M059J (cell line): ENCODE measurements at regions not wholly inside any gene's neighbourhood (a gene's known extent, or its start where the extent isn't known, plus 50 kb on each side); places are given as distances from the start of the nearest gene placed in this dataset.

Source experiments
- DNase-seq: peaks from one replicate; pipeline ENCODE4 v3.0.0-alpha.2; 2012; ENCODE audit warnings: low read depth

GRCh38 chr11:32316858-32317642 is 118.3 kb downstream of the WT1 start:
- peak; percentile 71 for DNase-seq

GRCh38 chr11:32317643-32318042 is 117.7 kb downstream of the WT1 start:
- no peak for DNase-seq

DNA sequence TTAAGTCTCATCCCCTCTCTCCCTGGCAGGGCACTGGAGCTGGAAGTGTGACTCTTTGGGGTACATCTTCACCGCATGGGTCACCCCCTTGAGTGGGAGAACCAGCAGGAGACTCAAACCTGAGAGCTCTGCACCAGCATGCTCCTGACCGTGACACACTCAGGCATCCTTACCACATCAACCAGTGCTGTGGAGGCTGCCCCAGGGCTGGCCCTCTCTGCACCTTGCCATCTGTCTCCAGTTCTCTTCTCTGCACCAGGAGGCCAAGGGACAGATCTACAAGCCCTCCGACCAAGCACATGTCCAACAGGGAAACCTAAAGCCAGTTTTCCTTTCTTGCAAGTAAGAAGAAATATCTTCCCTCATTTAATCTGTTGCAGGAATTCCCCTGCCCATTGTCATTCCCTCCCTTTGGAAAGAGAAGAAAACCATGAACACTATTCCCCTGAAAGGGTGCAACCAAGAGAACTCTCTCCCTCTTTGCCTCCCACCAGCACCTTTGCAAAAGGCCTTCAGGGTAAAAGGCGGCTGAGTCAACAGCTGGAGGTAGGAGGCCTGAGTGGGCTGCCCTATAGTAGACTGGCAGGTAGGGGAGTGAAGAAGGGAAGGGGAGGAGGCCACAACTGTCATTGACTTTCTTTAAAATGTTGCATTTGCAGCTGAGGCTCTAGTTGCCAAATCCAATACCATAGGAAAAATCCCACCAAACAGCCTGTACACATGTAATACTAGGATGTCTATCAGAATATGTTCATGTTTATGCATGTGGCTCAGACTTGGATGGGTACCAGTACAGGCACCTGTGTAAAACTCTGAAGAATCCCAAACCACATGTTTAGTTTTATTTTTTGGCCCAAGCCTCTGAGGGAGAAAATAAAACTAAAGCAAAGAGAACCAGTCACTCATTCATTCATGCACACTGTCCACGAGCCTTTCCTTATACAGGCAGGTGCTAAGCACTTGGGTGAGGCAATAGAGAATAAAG is 117.0 kb downstream of the WT1 start:
- no peak for DNase-seq

- DNase-seq: no peak
These were observed 111.6 kb downstream of the WT1 start for GRCh38 chr11:32323814-32324130.

DNA sequence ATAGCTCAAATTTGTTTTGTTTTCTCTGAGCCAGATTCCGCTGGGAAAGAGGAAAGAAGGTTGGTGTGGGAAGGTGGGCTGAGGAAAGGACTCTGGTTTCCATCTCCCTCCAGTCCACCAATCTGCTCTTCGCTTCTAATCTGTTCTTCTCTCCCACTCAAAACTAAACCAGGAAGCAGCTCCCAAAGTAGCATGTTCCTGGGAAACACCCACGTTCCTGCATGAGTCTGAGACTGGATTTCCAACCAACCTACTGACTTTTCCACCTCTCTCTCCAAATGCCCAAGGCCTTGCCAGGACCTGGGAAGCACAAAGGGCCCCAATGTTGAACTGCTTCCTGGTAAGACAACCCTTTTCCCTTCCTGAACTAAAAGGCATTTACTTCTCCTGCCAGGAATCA is 110.2 kb downstream of the WT1 start:
- DNase-seq: no peak

GRCh38 chr11:32325725-32326124 is 109.6 kb downstream of the WT1 start:
- DNase-seq: no peak

GRCh38 chr11:32326522-32326921 is 108.8 kb downstream of the WT1 start:
- DNase-seq: peak; percentile 48

DNA sequence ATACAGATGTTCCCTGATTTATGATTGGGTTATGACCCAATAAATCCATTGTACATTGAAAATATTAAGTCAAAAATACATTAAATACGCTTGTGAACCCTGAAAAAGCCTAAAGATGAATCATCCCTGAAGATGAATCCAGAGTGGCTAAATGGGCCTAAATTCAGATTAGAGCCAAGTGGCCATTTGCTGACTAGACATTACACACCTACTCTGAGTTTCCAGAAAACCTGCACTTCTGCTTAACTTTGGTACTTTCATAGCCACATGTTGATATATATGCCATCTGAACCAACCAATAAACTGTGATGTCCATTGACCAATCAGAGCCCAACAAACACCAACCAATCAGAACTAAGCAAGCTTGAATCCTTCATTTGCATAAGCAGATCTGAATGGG is 106.9 kb downstream of the WT1 start:
- no peak for DNase-seq

GRCh38 chr11:32331098-32331497 is 104.2 kb downstream of the WT1 start:
- DNase-seq: peak; percentile 41

- DNase-seq: no peak
These were observed 103.5 kb downstream of the WT1 start for GRCh38 chr11:32331792-32332191.

DNA sequence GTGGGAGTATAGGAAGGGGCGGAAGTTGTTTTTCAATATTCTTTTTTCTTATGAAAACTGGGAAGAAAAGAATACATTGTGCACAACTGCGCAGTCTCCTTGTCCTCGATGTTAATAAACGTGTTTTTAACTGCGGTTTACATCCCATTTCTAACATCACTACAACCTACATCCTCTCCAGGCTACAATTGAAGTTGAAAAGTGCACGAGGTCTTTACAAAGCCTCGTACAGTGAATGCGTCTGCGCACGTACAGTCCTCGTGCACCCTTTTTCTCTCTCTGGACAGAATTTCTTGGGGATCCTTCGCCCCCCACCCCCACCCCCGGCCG is 102.4 kb downstream of the WT1 start:
- DNase-seq: no peak

GRCh38 chr11:32333320-32333991 is 101.9 kb downstream of the WT1 start:
- DNase-seq: no peak

DNA sequence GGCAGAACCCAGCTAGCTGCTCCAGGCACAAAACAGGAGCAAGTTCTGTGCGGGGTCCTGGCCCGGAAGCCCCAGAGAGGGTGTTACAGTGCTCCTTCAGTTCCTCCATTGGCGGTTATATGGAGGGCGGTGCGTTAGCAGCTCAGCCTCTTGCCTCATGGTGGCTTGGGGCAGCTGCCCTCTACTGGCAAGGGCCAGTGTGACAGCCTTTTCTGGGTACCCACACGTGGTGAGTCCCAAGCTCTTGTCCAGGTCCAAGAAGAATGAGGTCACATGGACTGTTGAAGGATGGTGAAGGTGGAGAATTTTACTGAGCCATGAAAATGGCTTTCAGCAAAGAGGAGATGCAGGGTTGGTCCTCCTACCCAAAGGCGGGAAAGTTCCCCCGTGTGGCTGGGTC is 100.5 kb downstream of the WT1 start:
- no peak for DNase-seq
